ENCODE measurements at regions not wholly inside any gene's neighbourhood (a gene's known extent, or its start where the extent isn't known, plus 50 kb on each side); places are given as distances from the start of the nearest gene placed in this dataset.

DNA sequence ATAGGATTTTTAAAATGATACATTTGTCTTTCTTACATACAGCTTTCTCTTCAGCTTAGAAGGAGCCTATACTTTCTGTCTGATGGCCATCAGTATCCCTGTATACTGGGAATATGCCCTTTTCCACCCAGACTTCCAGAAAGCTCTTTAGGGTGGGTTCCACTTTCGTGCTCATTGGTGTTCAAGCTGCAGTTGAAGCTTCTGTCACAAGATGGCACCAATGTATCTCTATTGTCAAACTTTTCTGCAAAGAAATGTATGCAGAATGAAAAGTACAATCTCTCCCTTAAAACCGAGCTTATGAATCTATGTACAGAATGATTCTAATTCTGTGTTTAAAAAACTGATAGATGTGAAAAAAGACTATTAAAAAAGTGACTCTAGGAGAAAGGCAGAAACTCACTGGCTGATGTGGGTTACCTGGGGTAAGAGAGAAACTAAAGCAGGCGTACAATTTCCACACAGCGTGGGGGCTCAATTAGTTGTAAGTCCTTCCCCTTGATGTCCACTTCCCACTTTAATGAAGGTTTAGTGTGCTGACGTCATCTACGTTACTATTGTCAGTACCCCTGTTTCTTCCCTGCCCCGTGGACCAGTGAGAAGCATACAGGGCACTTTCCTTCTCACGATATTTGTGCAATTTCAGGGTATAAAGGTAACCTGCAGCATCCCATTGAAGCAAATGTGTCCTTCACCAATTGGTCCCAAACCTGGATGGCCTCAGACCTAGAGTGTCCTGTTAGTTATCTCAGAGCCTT lies 57.3 kb upstream of the TCEAL2 start:
- no peak overlapping the region for H3K4me3 ChIP-seq
- no peaks in the 10 kb centered on the region for H3K36me3 ChIP-seq
- no peaks in the 10 kb centered on the region for H3K9me3 ChIP-seq
- ATAC-seq, result no peak
- H3K27ac ChIP-seq, result no peak overlapping the region
- H3K4me1 ChIP-seq, result no peaks in the 10 kb centered on the region
- WGBS, 2 donors (ENCODE audit: low coverage in 1 of 2), result 42 to 45% methylated on average over 5 to 7 of the region's 8 CpGs
- TF ChIP-seq POLR2AphosphoS5 (IDR thresholded peaks at IDR 0.05), result no peak
- no peak for TF ChIP-seq EP300 (IDR thresholded peaks at IDR 0.05)
- TF ChIP-seq, protein P1, sequence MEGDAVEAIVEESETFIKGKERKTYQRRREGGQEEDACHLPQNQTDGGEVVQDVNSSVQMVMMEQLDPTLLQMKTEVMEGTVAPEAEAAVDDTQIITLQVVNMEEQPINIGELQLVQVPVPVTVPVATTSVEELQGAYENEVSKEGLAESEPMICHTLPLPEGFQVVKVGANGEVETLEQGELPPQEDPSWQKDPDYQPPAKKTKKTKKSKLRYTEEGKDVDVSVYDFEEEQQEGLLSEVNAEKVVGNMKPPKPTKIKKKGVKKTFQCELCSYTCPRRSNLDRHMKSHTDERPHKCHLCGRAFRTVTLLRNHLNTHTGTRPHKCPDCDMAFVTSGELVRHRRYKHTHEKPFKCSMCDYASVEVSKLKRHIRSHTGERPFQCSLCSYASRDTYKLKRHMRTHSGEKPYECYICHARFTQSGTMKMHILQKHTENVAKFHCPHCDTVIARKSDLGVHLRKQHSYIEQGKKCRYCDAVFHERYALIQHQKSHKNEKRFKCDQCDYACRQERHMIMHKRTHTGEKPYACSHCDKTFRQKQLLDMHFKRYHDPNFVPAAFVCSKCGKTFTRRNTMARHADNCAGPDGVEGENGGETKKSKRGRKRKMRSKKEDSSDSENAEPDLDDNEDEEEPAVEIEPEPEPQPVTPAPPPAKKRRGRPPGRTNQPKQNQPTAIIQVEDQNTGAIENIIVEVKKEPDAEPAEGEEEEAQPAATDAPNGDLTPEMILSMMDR (IDR thresholded peaks at IDR 0.05), result peak; percentile 9 to 65 (median 24)
- TF ChIP-seq POLR2A (IDR thresholded peaks at IDR 0.05), result no peak
- no peaks in the 10 kb centered on the region for H3K27me3 ChIP-seq

DNA sequence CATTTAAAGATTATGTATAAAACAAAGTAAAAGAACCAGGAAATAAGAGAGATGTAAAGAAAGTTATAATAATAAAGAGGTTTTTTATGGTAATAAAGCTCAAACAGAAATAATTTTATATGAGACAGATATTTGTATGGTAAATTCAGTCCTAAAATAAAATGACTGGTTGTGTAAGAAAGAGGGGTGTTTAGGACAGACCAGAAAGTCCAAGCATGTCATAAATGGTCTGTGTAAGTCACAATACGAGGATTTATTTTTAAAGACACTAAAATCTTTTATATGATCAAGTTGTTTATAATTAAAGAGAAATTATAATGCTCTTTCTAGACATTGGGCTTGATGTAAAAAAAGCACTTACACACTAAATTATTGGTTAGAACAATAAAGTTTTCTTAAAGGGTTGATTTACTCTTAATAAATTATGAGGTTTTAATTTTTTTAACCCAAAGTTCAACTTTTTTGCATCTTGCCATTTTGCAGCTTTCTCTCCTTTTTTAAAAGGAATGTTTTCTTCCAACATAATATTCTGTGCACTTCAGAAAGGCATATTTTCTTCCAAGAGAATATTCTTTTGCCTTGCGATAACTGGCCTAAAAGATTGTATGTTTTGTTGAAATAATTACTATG lies 61.9 kb upstream of the TCEAL2 start:
- WGBS, 2 donors (ENCODE audit: low coverage in 1 of 2), result 77% methylated on average over 2 of the region's 2 CpGs
- Histone ChIP-seq H3K9me3 (no peaks in the 10 kb centered on the region), H3K4me1 (no peaks in the 10 kb centered on the region), H3K27me3 (no peaks in the 10 kb centered on the region), H3K36me3 (no peaks in the 10 kb centered on the region), H3K4me3 (no peak overlapping the region), H3K27ac (no peak overlapping the region)
- no peak for ATAC-seq
- TF ChIP-seq, protein P1 (IDR thresholded peaks at IDR 0.05), result no peak
- TF ChIP-seq POLR2A (IDR thresholded peaks at IDR 0.05) (no peak), EP300 (IDR thresholded peaks at IDR 0.05) (no peak), POLR2AphosphoS5 (IDR thresholded peaks at IDR 0.05) (no peak)

DNA sequence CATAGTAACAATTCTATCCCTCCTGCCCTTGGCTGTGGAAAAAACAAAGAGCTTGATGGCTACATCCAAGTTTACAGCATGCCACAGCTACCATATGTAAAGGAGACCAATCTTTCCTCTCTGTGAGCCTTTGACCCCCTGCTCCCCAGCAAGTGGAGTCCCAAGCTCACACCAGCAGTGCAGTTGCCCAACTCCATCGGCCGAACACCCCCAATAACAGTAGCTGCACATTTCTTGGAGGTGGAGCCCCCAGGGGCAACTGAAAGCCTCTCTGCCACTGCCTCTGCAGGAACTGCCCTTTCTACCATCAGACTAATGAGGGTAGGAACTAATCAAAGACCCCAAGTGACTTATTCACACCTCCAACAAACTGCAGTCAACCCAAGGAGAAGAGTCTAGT lies 81.0 kb upstream of the TCEAL2 start:
- Histone ChIP-seq H3K9me3 (no peaks in the 10 kb centered on the region), H3K27me3 (no peaks in the 10 kb centered on the region), H3K27ac (no peak overlapping the region), H3K4me3 (no peak overlapping the region), H3K4me1 (no peaks in the 10 kb centered on the region), H3K36me3 (no peaks in the 10 kb centered on the region)
- ATAC-seq, result no peak
- TF ChIP-seq POLR2A (IDR thresholded peaks at IDR 0.05) (no peak), EP300 (IDR thresholded peaks at IDR 0.05) (no peak), POLR2AphosphoS5 (IDR thresholded peaks at IDR 0.05) (no peak)
- TF ChIP-seq, protein P1 (IDR thresholded peaks at IDR 0.05), result no peak
- WGBS, 2 donors (ENCODE audit: low coverage in 1 of 2), result 100% methylated on average over 1 of the region's 2 CpGs; no CpG with 5 or more reads in 1 of the 2 donors

DNA sequence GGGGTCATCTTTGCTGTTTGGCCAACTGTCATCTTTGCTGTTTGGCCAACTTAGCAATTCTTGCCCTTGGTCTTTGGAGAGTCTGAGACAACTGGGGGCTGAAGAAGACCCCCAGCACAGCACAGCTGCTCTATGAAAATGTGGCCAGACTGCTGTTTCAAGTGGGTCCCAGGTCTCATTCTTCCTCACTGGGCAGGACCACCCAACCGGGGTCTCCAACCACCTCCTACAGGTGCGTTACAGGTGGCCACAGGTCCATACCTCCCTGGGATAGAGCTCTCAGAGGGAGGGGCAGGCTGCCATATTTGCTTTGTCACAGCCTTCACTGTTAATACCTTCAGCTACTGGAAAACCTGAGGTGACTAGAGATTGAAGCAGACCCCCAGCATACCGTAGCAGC lies 82.1 kb upstream of the TCEAL2 start:
- no CpG with 5 or more reads among the region's 3 CpGs for WGBS, 2 donors (ENCODE audit: low coverage in 1 of 2)
- TF ChIP-seq POLR2AphosphoS5 (IDR thresholded peaks at IDR 0.05) (no peak), EP300 (IDR thresholded peaks at IDR 0.05) (no peak), POLR2A (IDR thresholded peaks at IDR 0.05) (no peak)
- TF ChIP-seq, protein P1 (IDR thresholded peaks at IDR 0.05), result no peak
- ATAC-seq, result no peak

More for the DNA sequence above, 82.1 kb upstream of the TCEAL2 start:
- Histone ChIP-seq H3K36me3 (no peaks in the 10 kb centered on the region), H3K4me3 (no peak overlapping the region), H3K27ac (no peak overlapping the region), H3K9me3 (no peaks in the 10 kb centered on the region), H3K4me1 (no peaks in the 10 kb centered on the region), H3K27me3 (no peaks in the 10 kb centered on the region)
